HL-60/S4 treated with retinoic acid at 250 ng/mL for 4 days and 3 days (cell line): ENCODE measurements at regions not wholly inside any gene's neighbourhood (a gene's known extent, or its start where the extent isn't known, plus 50 kb on each side); places are given as distances from the start of the nearest gene placed in this dataset.
"Not testable (repeated sequence)": the region's sequence is repeated elsewhere in the genome, so short reads cannot be mapped to it uniquely, and the experiment has no call there.

ENCODE experiments used
- in situ Hi-C: fragments of 300-500 bp; cut with MboI; formaldehyde crosslinking; loops from 2 replicates; pipeline ENCODE4 v1.7.0; 2022; ENCODE audit warnings: low sequenced_read_pairs

- in situ Hi-C loops: no loop called here
Measured at GRCh38 chr1:43108080-43108479, 64.0 kb downstream of the EBNA1BP2 start.

DNA sequence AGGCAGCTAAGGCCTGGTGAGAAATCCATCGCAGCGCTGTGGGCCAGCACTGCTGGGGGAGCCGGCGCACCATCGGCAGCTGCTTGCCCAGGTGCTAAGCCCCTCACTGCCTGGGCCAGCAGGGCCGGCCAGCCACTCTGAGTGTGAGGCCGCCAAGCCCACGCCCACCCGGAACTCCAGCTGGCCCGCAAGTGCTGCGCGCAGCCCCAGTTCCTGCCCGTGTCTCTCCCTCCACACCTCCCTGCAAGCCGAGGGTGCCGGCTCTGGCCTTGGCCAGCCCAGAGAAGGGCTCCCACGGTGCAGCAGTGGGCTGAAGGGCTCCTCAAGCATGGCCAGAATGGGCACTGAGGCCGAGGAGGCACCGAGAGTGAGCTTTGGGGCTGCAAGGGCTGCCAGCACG is 64.4 kb downstream of the EBNA1BP2 start:
- in situ Hi-C loops: no loop called here

GRCh38 chr1:43104027-43104763 is 67.9 kb downstream of the EBNA1BP2 start:
- in situ Hi-C loops: no loop called here

GRCh38 chr1:43101061-43101460 is 71.0 kb downstream of the EBNA1BP2 start:
- in situ Hi-C loops: no loop called here

GRCh38 chr1:43098200-43098599 is 73.9 kb downstream of the EBNA1BP2 start:
- in situ Hi-C loops: no loop called here

GRCh38 chr1:43096528-43096927 is 75.6 kb downstream of the EBNA1BP2 start:
- in situ Hi-C loops: not testable (repeated sequence)

DNA sequence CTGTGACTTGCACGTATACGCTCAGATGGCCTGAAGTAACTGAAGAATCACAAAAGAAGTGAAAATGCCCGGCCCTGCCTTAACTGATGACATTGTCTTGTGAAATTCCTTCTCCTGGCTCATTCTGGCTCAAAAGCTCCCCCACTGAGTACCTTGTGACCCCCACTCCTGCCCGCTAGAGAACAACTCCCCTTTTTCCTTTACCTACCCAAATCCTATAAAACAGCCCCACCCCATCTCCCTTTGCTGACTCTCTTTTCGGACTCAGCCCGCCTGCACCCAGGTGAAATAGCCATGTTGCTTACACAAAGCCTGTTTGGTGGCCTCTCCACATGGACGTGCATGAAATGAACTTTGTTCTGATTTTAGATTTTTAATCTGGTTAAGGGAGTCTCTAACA is 81.3 kb downstream of the EBNA1BP2 start:
- in situ Hi-C loops: not testable (repeated sequence)

DNA sequence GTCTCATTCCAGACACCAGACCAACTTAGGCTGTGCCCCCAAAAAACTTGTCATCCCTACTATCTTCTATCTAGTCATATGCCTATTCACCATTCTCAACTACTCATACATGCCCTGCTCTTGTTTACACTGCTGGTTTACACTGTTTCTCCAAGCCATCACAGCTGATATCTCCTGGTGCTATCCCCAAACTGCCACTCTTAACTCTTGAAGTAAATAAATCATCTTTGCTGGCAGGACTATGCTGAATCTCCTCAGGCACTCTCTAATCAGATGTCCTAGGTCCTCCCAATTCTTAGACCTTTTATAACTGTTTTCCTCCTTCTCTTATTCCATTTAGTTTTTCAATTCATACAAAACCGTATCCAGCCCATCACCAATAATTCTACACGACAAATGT is 81.9 kb downstream of the EBNA1BP2 start:
- in situ Hi-C loops: not testable (repeated sequence)

- in situ Hi-C loops: loop anchor here (10.0 kb wide), 1 partner anchor 179 kb away; no protein-coding TSS in a partner anchor
Measured at GRCh38 chr1:43083375-43083891, 88.7 kb downstream of the EBNA1BP2 start.

DNA sequence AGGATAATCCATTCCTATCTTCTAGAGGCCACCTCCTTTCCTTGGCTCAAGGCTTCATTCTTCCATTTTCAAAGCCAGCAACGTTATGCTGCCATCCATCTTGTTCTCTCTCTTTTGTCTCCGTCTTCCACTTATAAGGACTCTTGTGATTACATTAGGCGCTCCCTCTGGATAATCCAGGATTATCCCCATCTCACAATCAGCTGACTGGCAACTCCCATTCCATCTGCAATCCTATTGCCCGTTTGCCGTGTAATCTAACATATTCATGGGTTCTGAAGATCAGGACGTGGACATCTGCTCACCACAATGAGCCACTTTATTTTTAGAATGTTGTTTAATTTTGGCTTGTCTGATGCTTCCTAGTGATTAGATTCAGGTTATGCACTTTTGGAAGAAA is 89.3 kb downstream of the EBNA1BP2 start:
- in situ Hi-C loops: loop anchor here (10.0 kb wide), 1 partner anchor 178 kb away; no protein-coding TSS in a partner anchor

DNA sequence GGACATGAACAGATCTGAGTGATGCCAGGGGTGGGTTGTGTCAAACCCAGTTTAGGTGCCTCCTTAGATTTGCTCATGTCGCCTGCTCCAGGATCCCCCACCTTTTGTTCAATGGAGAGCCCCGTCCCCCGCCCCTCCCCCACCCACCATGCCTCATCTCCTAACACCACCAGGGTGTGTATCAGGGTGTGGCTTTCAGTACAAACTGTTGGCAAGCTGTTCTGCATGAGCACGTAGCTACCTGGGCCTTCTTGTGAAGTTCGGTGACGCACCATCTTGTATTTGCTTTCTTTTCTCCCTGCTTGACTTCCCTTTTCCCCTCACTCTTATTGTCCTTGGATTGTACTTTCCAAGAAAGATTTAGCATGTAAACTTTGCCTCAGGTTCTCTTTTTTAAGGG is 94.8 kb downstream of the EBNA1BP2 start:
- in situ Hi-C loops: loop anchor here (10.0 kb wide), 1 partner anchor 292 kb away; the partner anchor contains the start of gene TMEM269

- in situ Hi-C loops: loop anchor here (10.0 kb wide), 1 partner anchor 290 kb away; the partner anchor contains the start of gene TMEM269
Measured at GRCh38 chr1:43074709-43075108, 97.4 kb downstream of the EBNA1BP2 start.

DNA sequence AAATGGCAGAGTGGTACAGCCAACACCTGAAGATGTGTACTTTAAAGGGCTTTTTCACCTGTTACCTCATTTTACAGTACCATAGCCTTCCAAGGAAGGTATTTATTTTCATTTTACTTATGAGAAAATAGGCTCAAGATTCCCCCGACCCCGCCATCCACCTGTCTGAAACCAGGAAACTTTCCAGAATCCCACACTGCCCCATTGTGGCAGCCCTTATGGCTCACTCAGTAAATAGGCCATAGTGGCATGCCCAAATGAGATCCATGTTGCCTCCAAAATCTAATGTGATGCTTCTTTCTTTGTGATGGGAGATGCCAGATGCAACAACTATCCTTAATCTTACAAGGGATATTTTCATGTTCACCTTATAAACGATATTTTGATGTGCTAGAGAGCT is 97.8 kb downstream of the EBNA1BP2 start:
- in situ Hi-C loops: loop anchor here (10.0 kb wide), 1 partner anchor 289 kb away; the partner anchor contains the start of gene TMEM269

- in situ Hi-C loops: loop anchor here (10.0 kb wide), 1 partner anchor 289 kb away; the partner anchor contains the start of gene TMEM269
Measured at GRCh38 chr1:43073490-43074230, 98.4 kb downstream of the EBNA1BP2 start.

GRCh38 chr1:43072314-43072713 is 99.8 kb downstream of the EBNA1BP2 start:
- in situ Hi-C loops: loop anchor here (10.0 kb wide), 1 partner anchor 288 kb away; the partner anchor contains the start of gene TMEM269

GRCh38 chr1:43071241-43071640 is 100.8 kb downstream of the EBNA1BP2 start:
- in situ Hi-C loops: loop anchor here (10.0 kb wide), 1 partner anchor 286 kb away; the partner anchor contains the start of gene TMEM269

- in situ Hi-C loops: loop anchor here (5.0 to 10.0 kb wide), 2 partner anchors 147 to 285 kb away; partner anchors contain the start of gene TMEM269
Measured at GRCh38 chr1:43069461-43070050, 102.5 kb downstream of the EBNA1BP2 start.

DNA sequence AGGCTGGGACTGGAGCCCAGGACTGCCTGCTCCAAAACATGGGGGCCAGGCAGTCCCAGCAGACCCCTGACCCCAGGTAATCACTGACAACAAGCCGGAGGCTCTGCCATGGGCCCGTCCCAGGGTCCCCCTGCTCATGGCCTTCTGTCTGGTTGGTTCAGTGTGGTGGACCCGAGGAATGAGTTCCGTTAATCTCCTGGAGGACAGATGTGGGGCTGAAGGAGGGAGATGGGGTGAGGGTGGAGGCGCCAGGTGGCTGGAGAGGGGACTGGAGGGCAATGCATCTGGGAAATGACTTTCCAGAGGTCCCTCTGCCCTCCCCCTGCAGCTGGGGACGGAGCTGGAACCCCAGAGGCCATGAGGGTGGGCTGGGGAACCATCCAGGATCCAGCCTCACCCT is 103.2 kb downstream of the EBNA1BP2 start:
- in situ Hi-C loops: loop anchor here (5.0 kb wide), 1 partner anchor 147 kb away; no protein-coding TSS in a partner anchor

DNA sequence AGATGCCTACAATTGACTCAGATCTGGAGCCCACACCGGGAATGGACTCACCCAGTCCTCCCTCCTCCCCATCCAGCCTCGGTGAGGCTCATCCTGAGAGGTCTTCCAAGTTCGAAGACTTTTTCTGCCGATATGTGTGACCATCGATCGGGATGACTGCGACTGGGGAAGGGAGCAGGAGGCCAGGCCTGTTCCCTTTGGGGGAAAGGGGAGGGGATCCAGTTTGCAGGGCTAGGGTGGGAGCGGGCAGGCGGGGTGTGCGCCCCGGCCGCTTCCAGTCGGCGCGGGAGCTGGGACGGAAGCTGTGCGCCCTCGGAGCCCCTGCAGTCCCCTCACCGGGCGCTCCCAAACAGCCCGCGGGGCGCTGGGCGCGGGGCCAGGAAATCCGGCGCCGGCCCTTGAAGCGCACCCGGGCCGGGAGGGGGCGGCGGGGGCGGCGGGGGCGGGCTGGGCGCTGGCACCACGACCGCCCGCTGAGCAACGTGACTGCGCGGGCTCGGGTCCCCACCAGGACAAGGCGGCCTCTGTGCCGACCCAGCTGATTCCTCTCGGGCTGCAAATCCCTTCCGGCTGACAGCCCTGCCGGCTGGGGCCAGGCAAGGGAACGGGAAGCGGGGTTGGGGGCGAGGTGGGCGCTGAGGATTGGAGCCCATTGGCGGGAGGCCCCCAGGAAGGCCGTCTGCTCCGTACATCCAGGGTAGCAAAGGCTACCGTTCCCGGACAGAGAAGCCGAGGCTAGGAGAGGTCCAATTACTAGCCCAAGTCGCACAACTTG is 103.9 kb downstream of the EBNA1BP2 start:
- in situ Hi-C loops: loop anchor here (5.0 kb wide), 1 partner anchor 146 kb away; no protein-coding TSS in a partner anchor

- in situ Hi-C loops: loop anchor here (5.0 kb wide), 1 partner anchor 145 kb away; no protein-coding TSS in a partner anchor
Measured at GRCh38 chr1:43067233-43067745, 104.8 kb downstream of the EBNA1BP2 start.
